PC-9 (cell line): ENCODE measurements at regions not wholly inside any gene's neighbourhood (a gene's known extent, or its start where the extent isn't known, plus 50 kb on each side); places are given as distances from the start of the nearest gene placed in this dataset.

Source experiments
- BruUV-seq: library from RNA; stranded (reverse); fragments of 400-500 nt; replicated peaks from 2 replicates; lab custom pipeline; 2021; lab: Mats Ljungman, UMichigan
- CTCF ChIA-PET: fragments of 300-600 bp; sonication (Branson Sonifier 250); formaldehyde crosslinking; loops from one replicate; lab custom pipeline; 2022; ENCODE audit warnings: antibody characterized with exemption; lab: Charles Lee
- POLR2A ChIA-PET: fragments of 300-600 bp; sonication (Branson Sonifier 250); formaldehyde crosslinking; loops from one replicate; lab custom pipeline; 2022; ENCODE audit warnings: antibody characterized with exemption; ENCODE audit not compliant: unreplicated experiment; lab: Charles Lee
- DNase-seq, 2 experiments: peaks; one replicate each; pipeline versions ENCODE4 v3.0.0 to v3.0.0-alpha.2; 2015 to 2022; ENCODE audit warnings: mixed read lengths in 1 of 2
- H2AFZ ChIP-seq: fragments of 200-600 bp; sonication (generic); 2 replicates; pipeline ENCODE4 v1.8.1; 2017; ENCODE audit warnings: antibody characterized with exemption
- H3F3A ChIP-seq: fragments of 200-600 bp; sonication (generic); 2 replicates; pipeline ENCODE4 v1.8.1; 2017; ENCODE audit warnings: antibody characterized with exemption, mild to moderate bottlenecking, low read depth; ENCODE audit not compliant: insufficient read depth
- H3K27ac ChIP-seq: fragments of 200-600 bp; sonication (generic); 2 replicates; pipeline ENCODE4 v1.6.1; 2016; ENCODE audit warnings: mixed run types
- H3K27me3 ChIP-seq: fragments of 200-600 bp; sonication (generic); 2 replicates; pipeline ENCODE4 v1.6.1; 2016; ENCODE audit warnings: low read depth, mixed run types; ENCODE audit not compliant: insufficient read depth
- H3K36me3 ChIP-seq: fragments of 200-600 bp; sonication (generic); 2 replicates; pipeline ENCODE4 v1.6.1; 2016; ENCODE audit warnings: low read depth, mixed run types
- H3K4me1 ChIP-seq: fragments of 200-600 bp; sonication (generic); replicated peaks from 2 replicates; pipeline ENCODE4 v1.6.1; 2016; ENCODE audit warnings: mixed run types; ENCODE audit not compliant: insufficient read depth
- H3K4me2 ChIP-seq: fragments of 200-600 bp; sonication (generic); 2 replicates; pipeline ENCODE4 v1.6.1; 2017; ENCODE audit warnings: mixed run types
- H3K4me3 ChIP-seq: fragments of 200-600 bp; sonication (generic); 2 replicates; pipeline ENCODE4 v1.6.1; 2016; ENCODE audit warnings: mixed run types
- H3K79me2 ChIP-seq: fragments of 200-600 bp; sonication (generic); 2 replicates; pipeline ENCODE4 v1.6.1; 2017; ENCODE audit warnings: low read depth, mixed run types
- H3K9me2 ChIP-seq: fragments of 200-600 bp; sonication (generic); 2 replicates; pipeline ENCODE4 v1.8.1; 2017; ENCODE audit warnings: mild to moderate bottlenecking; ENCODE audit not compliant: insufficient read depth
- H3K9me3 ChIP-seq: fragments of 200-600 bp; sonication (generic); 2 replicates; pipeline ENCODE4 v1.8.1; 2016; ENCODE audit warnings: low read depth; ENCODE audit not compliant: insufficient read depth
- H4K20me1 ChIP-seq: fragments of 200-600 bp; sonication (generic); 2 replicates; pipeline ENCODE4 v1.8.1; 2017; ENCODE audit not compliant: insufficient read depth
- CTCF ChIP-seq: fragments of 200-600 bp; sonication (generic); conservative IDR thresholded peaks from 2 replicates; pipeline ENCODE4 v1.6.1; 2017; ENCODE audit warnings: mixed run types, antibody characterized with exemption, mild to moderate bottlenecking, moderate library complexity
- EZH2 ChIP-seq: fragments of 200-600 bp; sonication (generic); IDR thresholded peaks from 2 replicates; pipeline ENCODE4 v1.8.0; 2017; ENCODE audit warnings: antibody characterized with exemption, low read depth
- intact Hi-C: fragments of 100-400 bp; cut with micrococcal nuclease; formaldehyde crosslinking; loops from one replicate; pipeline ENCODE4 v1.10.0; 2022; ENCODE audit not compliant: unreplicated experiment

GRCh38 chr15:93997071-93997658 is 234.2 kb upstream of the MCTP2 start:
- Histone ChIP-seq H3K36me3 (no peaks in the 10 kb centered on the region), H3K9me3 (no peaks in the 10 kb centered on the region), H3F3A (no peaks in the 10 kb centered on the region), H3K4me1 (no peaks in the 10 kb centered on the region), H3K79me2 (no peaks in the 10 kb centered on the region), H3K27ac (no peak overlapping the region), H4K20me1 (no peaks in the 10 kb centered on the region), H2AFZ (no peak overlapping the region), H3K4me2 (no peak overlapping the region), H3K27me3 (no peaks in the 10 kb centered on the region), H3K4me3 (no peak overlapping the region), H3K9me2 (no peaks in the 10 kb centered on the region)
- BruUV-seq, result no TSS peak
- ChIA-PET POLR2A (no interaction called here), CTCF (no interaction called here)
- TF ChIP-seq EZH2 (no peak), CTCF (peak; percentile 66)
- intact Hi-C loops, result no loop called here
- DNase-seq, result no peak

GRCh38 chr15:93989440-93989998 is 241.8 kb upstream of the MCTP2 start:
- Histone ChIP-seq H3K4me3 (no peak overlapping the region), H3K9me3 (no peaks in the 10 kb centered on the region), H3K9me2 (no peaks in the 10 kb centered on the region), H3K36me3 (no peaks in the 10 kb centered on the region), H3K27ac (no peak overlapping the region), H3K79me2 (no peaks in the 10 kb centered on the region), H3K4me2 (no peak overlapping the region), H2AFZ (no peak overlapping the region), H3F3A (no peaks in the 10 kb centered on the region), H3K27me3 (0 out of 2 replicates have a peak, but pooled peaks cover 8% of the 10 kb centered on the region), H3K4me1 (no peaks in the 10 kb centered on the region), H4K20me1 (no peaks in the 10 kb centered on the region)
- CTCF ChIA-PET, result no interaction called here
- intact Hi-C loops, result no loop called here
- no peak for DNase-seq
- no TSS peak for BruUV-seq
- no peak for TF ChIP-seq CTCF
- TF ChIP-seq EZH2, result no peak
- POLR2A ChIA-PET, result no interaction called here

- Histone ChIP-seq H3K9me3 (no peaks in the 10 kb centered on the region), H3K4me1 (no peaks in the 10 kb centered on the region), H3K9me2 (no peaks in the 10 kb centered on the region), H2AFZ (no peak overlapping the region), H4K20me1 (no peaks in the 10 kb centered on the region), H3K4me3 (no peak overlapping the region), H3K36me3 (no peaks in the 10 kb centered on the region), H3K4me2 (no peak overlapping the region), H3K27me3 (0 out of 2 replicates have a peak, but pooled peaks cover 15% of the 10 kb centered on the region), H3F3A (no peaks in the 10 kb centered on the region), H3K79me2 (no peaks in the 10 kb centered on the region), H3K27ac (no peak overlapping the region)
- BruUV-seq, result no TSS peak
- DNase-seq, result no peak
- ChIA-PET CTCF (no interaction called here), POLR2A (no interaction called here)
- TF ChIP-seq CTCF, result no peak
- no peak for TF ChIP-seq EZH2
- intact Hi-C loops, result no loop called here
These were observed 244.3 kb upstream of the MCTP2 start for GRCh38 chr15:93987068-93987467.
